ENCODE measurements at regions not wholly inside any gene's neighbourhood (a gene's known extent, or its start where the extent isn't known, plus 50 kb on each side); places are given as distances from the start of the nearest gene placed in this dataset.

DNA sequence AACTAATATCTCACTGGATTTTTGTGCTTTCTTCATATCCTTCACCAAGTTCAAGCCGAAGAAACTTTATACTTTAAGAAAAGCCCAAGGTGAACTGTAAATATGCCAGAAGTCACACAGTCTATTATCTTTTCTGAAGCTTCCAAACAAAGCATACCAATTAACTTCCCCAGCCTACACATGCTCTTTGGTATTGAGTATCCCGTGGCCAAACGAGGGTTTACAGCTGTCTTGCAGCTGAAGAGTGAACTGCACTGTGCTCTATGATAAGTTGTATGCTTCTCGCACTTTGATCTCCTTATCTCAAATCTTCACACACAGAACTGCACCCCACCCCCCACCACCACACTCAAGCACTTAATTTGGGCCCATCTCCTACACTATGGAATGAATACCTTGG, 215.6 kb upstream of the VEPH1 start:
- DNase-seq (ENCODE audit: low spot score): no peak

DNA sequence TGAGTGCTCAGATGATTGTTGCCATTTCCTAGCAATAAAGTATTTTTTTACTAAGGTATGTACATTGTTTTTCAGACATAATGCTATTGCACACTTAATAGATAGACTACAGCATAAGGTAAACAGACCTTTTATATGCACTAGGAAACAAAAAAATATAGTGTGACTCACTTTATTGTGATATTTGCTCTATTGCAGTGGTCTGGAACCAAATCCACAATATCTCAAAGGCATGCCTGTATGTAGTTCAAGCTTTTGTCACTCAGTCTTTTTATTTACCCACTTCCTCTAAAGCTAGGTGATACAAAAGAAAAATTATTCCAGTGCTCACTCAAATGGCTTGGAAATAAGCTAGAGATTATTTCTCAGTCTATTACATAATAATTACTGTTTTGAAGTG, 209.9 kb upstream of the VEPH1 start:
- no peak for DNase-seq (ENCODE audit: low spot score)

DNA sequence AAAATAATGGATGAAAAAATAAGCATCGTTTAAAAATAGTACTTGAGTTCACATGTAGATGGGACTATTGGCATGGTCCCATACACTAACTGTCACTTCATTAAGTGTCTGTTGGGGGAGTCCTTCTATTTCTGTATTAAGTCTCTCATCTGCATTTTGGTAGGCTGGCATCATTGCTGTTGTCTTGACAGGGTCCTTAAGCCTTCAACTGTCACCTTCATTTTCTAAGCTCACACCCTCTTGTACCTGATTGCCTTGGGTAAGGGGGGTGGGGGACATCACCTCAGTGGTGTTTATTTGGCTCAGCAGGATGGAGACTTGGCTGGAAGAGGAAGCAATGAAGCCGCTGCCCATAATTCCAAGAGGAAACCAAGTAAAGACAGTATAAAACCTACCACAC, 202.0 kb upstream of the VEPH1 start:
- DNase-seq (ENCODE audit: low spot score): no peak

DNA sequence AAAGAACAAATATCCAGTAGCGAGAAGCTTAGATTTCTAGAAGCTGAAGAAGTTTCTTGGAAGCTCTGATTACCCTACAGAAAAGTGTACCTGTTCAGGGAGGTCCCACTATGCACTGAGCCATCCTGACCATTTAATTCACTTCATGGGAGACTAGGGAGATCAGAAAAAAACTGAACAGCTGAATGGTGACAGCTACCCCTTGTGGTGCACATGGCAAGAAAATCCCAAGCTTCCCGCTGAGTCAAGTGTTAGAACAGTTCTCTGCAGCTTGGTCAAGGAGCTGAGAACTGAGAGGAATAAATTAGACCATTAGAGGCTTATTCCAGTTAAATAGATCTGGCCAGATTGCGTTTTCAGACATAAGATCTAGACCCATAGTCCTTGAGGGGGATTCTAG, 197.2 kb upstream of the VEPH1 start:
- no peak for DNase-seq (ENCODE audit: low spot score)

DNA sequence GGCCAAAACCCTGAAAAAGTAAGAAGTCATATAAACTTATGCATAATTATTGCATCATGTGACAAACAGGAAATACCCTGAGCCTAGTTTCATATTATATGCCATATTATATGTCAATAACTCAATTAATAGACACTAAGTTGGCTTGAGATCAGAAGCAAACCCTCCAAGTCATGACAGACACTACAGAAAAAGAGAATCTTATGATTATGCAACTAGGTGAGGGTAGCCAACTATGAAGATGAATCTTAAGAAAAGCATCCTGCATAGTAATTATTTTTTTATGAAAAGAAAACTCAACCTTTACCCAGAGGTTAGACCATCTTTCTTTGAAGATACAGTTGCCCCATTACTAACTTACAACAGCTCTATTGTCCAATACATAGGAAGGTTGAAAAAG, 192.4 kb upstream of the VEPH1 start:
- DNase-seq (ENCODE audit: low spot score): no peak

DNA sequence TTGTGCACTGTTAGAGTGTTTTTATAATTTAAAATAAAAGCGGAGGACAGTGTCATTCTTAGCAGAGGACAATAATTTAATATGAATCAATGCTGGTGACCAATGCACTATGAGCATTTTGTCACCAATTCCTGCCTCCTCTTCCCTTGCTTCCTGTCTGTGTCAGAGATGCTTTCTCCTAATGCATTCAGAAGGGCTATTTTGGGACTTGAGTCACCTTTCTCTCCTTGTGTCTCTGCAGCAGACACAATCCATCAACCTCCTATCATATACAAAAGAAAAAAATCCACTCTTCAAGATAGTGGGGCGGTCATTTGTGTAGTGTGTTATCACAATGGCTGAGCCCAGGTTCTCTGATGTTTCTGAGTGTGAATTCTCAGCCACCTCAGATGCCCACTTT, 191.9 kb upstream of the VEPH1 start:
- DNase-seq (ENCODE audit: low spot score): no peak

DNA sequence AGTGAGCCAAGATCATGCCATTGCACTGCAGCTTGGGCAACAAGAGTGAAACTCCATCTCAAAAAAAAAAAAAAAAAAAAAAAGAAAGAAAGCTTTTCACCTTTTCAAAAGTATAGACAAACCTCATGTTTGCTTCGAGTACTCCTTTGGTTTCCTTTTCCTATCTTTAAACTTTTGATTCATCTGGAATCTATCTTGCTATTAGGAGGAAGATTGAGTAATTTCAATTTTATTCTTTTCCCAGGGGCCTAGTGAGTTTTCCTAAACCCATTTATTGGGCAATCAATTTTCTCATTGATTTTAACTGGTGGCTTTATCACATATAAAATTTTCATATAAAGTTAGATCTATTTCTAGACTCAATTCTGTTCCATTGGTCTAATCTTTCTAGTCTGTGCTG, 190.5 kb upstream of the VEPH1 start:
- no peak for DNase-seq (ENCODE audit: low spot score)

DNA sequence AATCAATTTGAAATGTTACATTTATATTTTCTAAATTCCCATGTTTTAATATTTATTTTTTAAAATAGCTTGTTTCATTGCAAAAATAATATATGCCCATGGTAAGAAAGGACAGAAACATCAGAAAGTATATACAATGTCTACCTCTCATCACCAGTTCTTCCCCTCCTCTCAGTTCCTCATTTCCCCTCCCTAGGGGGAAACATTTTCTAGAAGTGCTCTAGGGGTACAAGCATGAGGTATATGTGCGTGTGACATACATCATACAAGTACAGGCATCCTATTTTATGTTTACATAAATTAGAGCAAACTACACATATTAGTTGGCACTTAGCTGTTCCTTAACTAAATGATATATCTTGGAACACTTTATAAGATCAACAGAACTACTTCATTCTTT, 189.3 kb upstream of the VEPH1 start:
- no peak for DNase-seq (ENCODE audit: low spot score)

DNA sequence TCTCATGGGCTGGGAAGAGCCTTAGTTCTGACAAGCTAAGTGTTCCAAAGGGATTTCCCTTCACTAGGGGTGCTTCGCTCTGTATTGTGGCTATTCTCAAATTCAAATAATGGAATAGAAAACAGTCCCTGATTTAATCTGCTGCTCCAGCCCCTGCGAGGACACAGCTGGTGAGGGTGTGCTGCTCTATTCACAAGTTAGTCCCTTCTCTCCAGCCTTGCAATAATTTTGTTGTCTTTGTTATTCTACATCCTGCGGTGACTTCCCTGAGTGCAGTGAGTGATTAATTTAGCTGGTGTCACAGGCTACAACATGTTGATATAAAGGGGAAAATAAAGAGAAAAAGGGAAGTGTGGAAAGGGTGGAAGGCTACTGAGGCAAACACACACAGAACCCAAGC, 180.5 kb upstream of the VEPH1 start:
- DNase-seq (ENCODE audit: low spot score): no peak

DNA sequence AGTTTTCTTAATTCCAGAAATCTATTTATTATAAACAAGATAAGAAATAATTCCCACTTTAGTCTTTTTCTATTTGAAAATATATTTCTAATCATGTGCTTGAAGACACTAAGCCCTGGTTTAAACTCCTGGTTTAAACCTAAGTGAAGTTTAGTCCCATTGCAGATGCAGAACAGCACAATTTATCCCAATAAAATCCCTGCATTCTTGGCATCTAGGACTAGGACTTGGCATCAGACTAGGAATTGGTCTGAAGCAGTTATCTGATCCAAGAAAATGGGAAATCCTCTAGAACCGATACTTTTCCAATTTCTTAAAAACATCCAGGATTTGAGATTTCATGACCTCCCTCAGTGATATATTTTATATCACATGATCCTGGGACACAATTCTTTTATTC, 168.8 kb upstream of the VEPH1 start:
- no peak for DNase-seq (ENCODE audit: low spot score)

DNA sequence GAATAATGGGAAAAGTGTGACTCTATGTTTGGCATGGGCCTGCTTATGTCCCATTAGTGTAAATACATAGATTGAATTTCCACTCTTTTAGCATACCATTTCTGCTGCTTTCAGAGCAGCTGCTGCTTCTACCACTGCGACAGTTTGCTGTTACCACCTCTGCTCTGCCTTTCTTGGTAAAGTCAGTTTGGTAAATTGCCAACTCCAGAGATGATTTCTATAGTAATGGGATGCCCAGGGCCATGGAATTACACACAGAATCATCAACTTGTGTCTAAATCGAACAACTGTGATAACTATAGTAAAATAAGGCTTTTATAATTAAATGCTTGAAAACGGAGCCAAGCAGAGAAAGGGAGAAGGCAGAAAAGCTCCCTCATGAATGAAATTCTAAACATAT, 168.4 kb upstream of the VEPH1 start:
- no peak for DNase-seq (ENCODE audit: low spot score)

DNA sequence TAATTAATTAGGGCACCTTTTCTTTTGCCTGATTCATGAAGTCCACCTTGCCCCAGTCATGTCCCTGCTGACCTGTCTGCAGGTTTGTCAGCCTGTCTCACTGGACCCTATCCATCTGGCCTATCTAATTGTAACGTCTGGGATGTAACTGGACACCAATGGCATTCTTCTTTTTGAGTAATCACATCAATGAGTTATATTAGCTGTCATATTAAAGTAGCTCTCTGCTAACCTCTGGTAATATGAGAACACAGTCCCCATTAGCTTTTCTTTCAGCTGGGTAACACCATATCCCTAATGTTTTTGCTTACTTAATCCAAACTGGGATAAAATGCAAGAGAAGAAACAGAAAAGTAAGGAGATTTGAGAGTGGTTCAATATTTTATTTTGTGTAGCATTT, 166.2 kb upstream of the VEPH1 start:
- no peak for DNase-seq (ENCODE audit: low spot score)

DNA sequence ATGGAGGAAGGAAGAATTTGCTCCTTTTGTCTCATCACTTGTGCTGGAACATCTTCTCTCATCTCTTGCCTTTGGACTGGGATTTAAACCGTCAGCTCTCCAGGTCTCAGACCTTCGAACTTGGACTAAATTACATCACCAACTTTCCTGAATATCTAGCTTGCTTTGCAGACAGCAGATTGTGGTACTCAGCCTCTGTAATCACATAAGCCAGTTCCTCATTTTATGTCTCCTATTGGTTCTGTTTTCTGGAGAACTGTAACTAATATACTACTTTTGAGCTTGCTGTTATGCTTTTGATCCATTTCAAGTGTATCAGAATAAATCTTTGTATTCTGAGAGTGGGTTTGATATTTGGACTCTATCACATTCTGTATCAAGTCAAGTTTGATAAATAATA, 164.3 kb upstream of the VEPH1 start:
- no peak for DNase-seq (ENCODE audit: low spot score)

DNA sequence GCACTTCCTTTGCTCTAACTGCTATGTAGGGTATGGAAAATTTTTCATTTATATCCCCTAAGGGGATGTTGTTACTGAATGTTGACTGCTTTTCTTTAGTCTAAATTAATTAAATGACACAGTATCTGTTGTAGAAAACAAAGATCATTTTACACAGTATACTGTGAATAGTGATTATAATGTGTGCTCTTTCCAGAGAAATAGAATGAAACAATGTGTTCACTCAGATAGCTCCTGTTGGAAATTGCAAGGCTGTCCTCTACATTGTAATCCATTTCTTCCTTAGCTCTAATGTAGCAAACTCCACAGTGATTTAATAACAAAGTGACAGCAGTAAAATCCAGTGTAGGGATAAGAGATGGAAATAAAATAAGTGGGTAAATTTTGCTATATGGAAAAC, 159.0 kb upstream of the VEPH1 start:
- DNase-seq (ENCODE audit: low spot score): no peak

DNA sequence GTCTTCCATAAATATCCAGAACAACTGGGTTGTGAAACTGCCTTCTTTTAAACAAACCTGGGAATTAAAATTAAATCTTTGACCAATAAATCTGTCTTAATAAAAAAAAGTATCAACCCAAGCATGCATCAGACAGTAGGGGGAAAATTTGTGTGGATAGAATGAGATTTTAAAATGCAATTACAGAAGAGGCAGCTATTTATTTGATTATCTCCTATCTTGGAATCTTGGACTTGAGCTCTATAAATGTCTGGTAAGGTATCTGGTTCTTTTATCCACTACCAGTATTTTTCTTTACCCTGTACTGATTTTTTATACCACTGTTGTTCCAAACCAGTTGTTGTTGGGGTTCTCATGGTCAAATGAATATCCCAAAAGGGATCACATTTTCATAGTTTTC, 157.6 kb upstream of the VEPH1 start:
- DNase-seq (ENCODE audit: low spot score): no peak

DNA sequence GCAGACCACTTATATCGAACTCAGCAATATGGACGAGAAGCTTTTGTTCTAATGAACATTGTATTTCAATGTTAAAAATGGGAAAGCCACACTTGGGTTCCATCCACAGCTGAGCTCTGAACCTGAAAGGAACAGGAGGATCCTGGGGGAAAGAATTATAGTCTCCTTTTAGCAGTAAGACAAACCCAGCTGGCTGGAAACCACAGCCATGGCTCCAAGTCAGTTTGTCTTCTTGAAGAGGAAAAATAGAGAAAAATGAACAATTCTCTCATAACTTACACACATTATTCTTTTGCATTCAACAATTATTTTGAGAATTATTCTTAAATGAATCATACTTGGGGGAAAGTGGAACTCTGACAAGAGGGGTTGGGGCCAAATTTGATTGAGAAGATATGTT, 149.2 kb upstream of the VEPH1 start:
- no peak for DNase-seq (ENCODE audit: low spot score)

DNA sequence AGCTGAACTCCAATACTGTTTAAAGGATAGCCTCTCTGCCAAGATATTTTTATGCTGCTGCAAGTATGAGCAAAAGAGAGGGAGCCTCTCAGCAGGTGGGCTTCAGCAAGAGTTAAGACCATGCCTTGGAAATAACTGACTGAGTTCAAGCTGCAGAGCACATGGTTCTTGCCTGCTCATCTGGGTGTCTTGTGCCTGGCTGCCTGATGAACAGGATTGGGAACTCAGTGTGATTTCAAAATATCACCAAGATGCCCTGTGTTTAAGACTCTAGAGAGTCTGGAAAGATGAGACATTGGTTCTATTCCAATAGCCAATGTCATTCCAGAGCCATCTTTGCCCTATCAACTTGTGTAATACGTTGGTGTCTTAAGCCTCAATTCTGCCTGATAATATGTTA, 147.5 kb upstream of the VEPH1 start:
- no peak for DNase-seq (ENCODE audit: low spot score)

DNA sequence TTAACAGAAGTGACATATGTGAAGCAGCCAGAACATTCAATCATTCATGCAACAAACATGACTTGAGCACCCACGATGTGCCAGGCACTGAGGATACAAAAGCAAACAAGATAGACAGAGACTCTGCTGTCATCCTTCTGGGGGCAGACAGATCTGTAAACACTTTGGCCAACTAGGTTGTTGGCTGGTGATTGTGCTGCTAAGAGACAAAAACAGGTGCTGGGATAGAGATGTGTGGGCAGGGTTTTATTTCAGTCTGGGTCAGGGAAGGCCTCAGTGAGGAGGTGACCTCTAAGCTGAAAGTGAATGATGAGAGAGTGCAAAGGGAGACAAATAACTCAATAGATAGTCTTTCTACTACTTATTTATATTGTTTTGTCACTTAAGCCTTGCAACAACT, 147.0 kb upstream of the VEPH1 start:
- no peak for DNase-seq (ENCODE audit: low spot score)

DNA sequence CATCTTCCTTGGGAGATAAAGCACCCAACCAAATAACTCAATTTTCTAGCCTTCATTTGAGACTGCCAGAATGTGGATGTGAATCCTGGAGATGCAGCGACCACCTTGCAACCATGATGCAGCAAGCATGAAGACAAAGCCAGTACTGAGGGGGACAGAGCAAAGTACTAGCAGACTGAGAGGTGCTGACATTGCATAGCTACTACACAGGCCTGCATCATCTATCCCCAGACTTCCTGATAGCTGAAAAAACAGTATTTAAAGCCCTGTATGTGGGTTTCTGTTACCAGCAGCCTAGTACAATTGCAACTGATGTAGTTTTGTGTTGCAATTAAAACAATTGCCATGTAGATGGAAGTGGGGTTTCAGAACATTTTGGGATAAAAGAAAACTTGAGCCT, 146.3 kb upstream of the VEPH1 start:
- DNase-seq (ENCODE audit: low spot score): no peak

DNA sequence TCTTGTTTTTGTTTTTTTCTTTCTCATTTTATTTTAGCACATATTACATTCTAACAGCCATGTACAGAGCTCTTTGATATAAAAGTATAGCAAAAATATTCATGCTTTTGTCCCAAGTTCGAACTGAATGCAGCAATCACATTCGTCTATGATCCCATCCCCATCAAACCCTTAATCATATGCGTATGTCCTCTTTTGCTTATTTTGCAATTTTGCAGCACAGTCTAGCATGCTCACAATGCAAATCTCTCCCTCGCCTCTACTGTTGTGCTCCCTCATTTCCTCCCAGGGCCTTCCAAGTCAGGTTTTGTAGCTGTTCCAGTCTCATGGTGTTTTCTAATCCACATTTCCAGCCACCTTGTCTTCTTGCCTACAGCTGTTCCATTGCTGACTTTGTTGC, 144.6 kb upstream of the VEPH1 start:
- DNase-seq (ENCODE audit: low spot score): no peak

DNA sequence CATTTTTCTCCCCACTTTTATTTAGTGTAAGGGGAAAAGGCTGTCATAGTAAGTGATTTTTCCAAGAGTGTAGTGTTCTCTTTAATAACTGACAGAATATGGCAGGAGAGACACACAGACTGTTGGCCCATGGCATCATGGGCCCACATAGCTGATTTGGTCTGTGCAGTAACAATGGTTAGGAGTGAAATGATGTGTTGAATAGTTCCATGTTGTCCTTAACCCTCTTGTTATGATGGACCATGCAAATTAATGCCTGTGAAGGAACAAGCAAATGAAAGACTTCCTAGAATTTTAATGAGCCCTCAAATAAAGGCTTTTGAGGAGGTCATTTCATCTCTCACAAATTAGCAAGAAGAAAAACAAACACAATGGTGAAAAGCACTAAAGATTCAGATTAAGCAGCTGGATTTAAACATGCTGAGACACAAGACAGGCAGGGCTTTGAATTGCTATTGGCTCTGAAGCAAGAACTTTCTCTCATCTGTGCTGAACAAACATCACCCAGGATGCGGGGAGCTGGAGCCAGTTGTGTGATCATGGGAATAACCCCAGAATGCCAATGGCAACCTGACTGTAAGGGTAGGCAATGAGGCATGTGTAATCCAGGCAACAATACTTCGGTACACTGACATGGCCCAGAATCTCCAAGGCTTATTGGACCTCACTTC, 136.7 kb upstream of the VEPH1 start:
- DNase-seq (ENCODE audit: low spot score): no peak

DNA sequence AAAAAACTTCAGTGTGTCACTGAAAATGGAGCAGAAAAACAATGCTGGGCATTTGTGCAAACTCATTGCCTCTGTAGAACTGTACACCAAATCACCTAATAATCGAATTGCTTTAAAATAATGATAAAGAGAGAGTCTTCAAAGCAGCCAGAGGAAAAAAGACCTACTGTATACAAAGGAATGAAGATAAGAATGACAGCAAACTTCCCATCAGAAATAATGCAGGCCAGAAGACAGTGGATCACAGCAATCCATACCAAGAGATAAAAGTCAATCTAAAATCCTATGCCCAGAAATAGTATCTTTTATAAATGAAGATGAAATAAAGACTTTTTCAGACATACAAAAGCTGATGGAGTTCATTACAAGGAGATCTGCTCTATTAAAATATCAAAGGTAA, 134.7 kb upstream of the VEPH1 start:
- DNase-seq (ENCODE audit: low spot score): no peak

DNA sequence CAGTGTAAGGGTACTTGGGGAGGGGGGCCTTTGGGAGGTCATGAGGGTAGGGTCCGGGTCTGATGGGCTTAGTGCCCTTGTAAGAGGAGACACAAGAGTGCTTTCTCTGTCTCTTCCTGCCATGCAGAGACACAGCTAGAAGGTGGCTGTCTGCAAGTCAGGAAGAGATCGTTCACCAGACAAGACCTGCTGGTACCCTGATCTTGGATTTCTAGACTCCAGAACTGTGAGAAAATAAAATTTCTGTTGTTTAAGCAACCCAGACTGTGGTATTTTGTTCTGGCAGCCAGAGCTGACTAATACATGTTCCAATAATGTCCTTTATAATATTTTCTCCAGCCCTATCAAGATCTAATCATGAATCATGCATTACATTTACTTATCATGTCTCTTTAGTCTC, 130.0 kb upstream of the VEPH1 start:
- no peak for DNase-seq (ENCODE audit: low spot score)

DNA sequence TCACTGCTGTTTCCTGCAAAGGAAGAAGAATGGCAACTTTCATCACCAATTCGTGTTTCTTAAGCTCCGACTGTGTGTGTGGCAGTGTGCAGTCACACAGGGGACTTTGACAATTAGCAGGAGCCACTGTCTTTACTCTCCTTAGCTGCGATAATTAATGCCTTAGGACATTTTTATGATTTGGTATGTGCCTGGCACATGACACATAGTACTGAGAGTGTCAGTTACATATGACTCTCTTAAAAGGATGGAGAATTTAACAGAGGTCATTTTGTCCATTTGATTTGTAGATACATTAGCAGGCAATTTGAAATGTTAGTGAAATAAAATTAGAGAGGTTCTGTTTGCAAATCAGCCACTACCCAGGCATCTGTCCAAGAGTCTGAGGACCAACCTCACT, 128.9 kb upstream of the VEPH1 start:
- DNase-seq (ENCODE audit: low spot score): no peak

DNA sequence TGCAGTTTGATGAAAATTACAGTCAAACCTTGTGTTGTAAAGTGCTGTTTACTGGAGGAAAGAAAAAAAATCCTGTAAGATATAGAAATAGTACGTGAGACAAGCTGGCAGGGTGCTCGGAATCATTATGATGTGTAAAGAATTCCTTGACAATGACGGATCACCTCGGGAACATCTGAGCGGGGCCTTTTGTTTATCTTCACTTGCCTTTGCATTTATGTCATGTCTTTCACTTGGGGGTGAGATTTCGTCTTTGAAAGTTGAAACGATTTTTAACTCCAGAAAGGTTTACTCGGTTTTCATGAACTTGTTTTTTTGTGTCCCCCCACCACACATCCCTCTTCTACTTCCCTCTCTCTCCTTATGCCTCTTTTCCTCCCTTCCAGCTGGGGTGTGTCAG, 128.3 kb upstream of the VEPH1 start:
- DNase-seq (ENCODE audit: low spot score): no peak

Data from Ammon's horn (tissue), 1 donor.